Activated T-cell treated with anti-CD3 and anti-CD28 coated beads, Interleukin-2, amount 50 U/mL, for 72 hours (primary cell): ENCODE measurements at regions not wholly inside any gene's neighbourhood (a gene's known extent, or its start where the extent isn't known, plus 50 kb on each side); places are given as distances from the start of the nearest gene placed in this dataset.

ENCODE experiments used
- ATAC-seq, 2 donors: fragments of 150-1000 bp; cut with Tn5 transposase; replicated peaks in 1 of 2; 2 replicates each; pipeline ENCODE4 v1.10.0; 2021; ENCODE audit warnings: moderate library complexity in 2 of 2, mild to moderate bottlenecking in 1 of 2
- DNase-seq, 2 donors: peaks; one replicate each; pipeline ENCODE4 v3.0.0; 2021 to 2022; ENCODE audit warnings: mixed read lengths in 1 of 2
- H3K27ac Mint-ChIP-seq: one replicate; pipeline ENCODE4 v1.8.0; 2022; ENCODE audit warnings: mild to moderate bottlenecking, moderate library complexity, mixed read lengths
- H3K27me3 Mint-ChIP-seq: one replicate; pipeline ENCODE4 v1.8.0; 2022; ENCODE audit warnings: low read depth, mixed read lengths
- H3K36me3 Mint-ChIP-seq, 2 donors: one replicate each; pipeline ENCODE4 v1.8.0; 2022; ENCODE audit warnings: mixed read lengths in 2 of 2, mild to moderate bottlenecking in 1 of 2; ENCODE audit not compliant: insufficient read depth in 2 of 2
- H3K4me1 Mint-ChIP-seq: one replicate; pipeline ENCODE4 v1.8.0; 2022; ENCODE audit warnings: low read depth, mixed read lengths
- H3K4me3 Mint-ChIP-seq, 2 donors: one replicate each; pipeline ENCODE4 v1.8.0; 2022; ENCODE audit warnings: mild to moderate bottlenecking in 2 of 2, mixed read lengths in 2 of 2, moderate library complexity in 2 of 2
- H3K9me3 Mint-ChIP-seq, 2 donors: one replicate each; pipeline ENCODE4 v1.8.0; 2022; ENCODE audit warnings: mixed read lengths in 2 of 2

- H3K36me3 Mint-ChIP-seq: peaks cover 0 to 6% of the 10 kb centered on the region in 2 donors
- ATAC-seq: no peak
- no peak overlapping the region for H3K4me3 Mint-ChIP-seq
Measured at GRCh38 chr14:66036547-66036946, 449.6 kb upstream of the CCDC196 start.

GRCh38 chr14:66037361-66037760, 448.8 kb upstream of the CCDC196 start:
- H3K36me3 Mint-ChIP-seq: peaks cover 0 to 2% of the 10 kb centered on the region in 2 donors
- ATAC-seq (no peak), DNase-seq (no peak)
- no peaks in the 10 kb centered on the region for H3K4me1 Mint-ChIP-seq
- H3K4me3 Mint-ChIP-seq: no peak overlapping the region
- no peak overlapping the region for H3K27ac Mint-ChIP-seq
- H3K9me3 Mint-ChIP-seq: peaks cover 3 to 5% of the 10 kb centered on the region in 2 donors
- H3K27me3 Mint-ChIP-seq: peaks cover 11% of the 10 kb centered on the region

More at GRCh38 chr14:66036547-66036946, 449.6 kb upstream of the CCDC196 start:
- no peaks in the 10 kb centered on the region for H3K4me1 Mint-ChIP-seq
- peaks cover 3 to 5% of the 10 kb centered on the region in 2 donors for H3K9me3 Mint-ChIP-seq
- H3K27me3 Mint-ChIP-seq: peaks cover 11% of the 10 kb centered on the region
- no peak overlapping the region for H3K27ac Mint-ChIP-seq
- DNase-seq: no peak

- Mint-ChIP-seq H3K4me3 (no peak overlapping the region), H3K27ac (no peak overlapping the region), H3K36me3 (no peaks in the 10 kb centered on the region), H3K9me3 (peaks cover 0 to 5% of the 10 kb centered on the region in 2 donors), H3K27me3 (peaks cover 11% of the 10 kb centered on the region), H3K4me1 (no peaks in the 10 kb centered on the region)
- ATAC-seq: no peak
- DNase-seq: no peak
Measured at GRCh38 chr14:66038212-66038611, 448.0 kb upstream of the CCDC196 start.

GRCh38 chr14:66038618-66039017, 447.6 kb upstream of the CCDC196 start:
- Mint-ChIP-seq H3K9me3 (peaks cover 0 to 5% of the 10 kb centered on the region in 2 donors), H3K4me3 (no peak overlapping the region), H3K4me1 (no peaks in the 10 kb centered on the region), H3K27me3 (peaks cover 11% of the 10 kb centered on the region), H3K36me3 (no peaks in the 10 kb centered on the region), H3K27ac (no peak overlapping the region)
- no peak for ATAC-seq
- DNase-seq: no peak

GRCh38 chr14:66039495-66039894, 446.7 kb upstream of the CCDC196 start:
- no peak for ATAC-seq
- no peaks in the 10 kb centered on the region for H3K4me1 Mint-ChIP-seq
- no peak for DNase-seq
- H3K27me3 Mint-ChIP-seq: peaks cover 11% of the 10 kb centered on the region
- no peaks in the 10 kb centered on the region for H3K36me3 Mint-ChIP-seq
- H3K27ac Mint-ChIP-seq: no peak overlapping the region
- no peak overlapping the region for H3K4me3 Mint-ChIP-seq
- H3K9me3 Mint-ChIP-seq: no peaks in the 10 kb centered on the region

GRCh38 chr14:66041582-66041981, 444.6 kb upstream of the CCDC196 start:
- Mint-ChIP-seq H3K27me3 (peaks cover 6% of the 10 kb centered on the region), H3K36me3 (no peaks in the 10 kb centered on the region), H3K4me1 (no peaks in the 10 kb centered on the region), H3K9me3 (no peaks in the 10 kb centered on the region), H3K4me3 (no peak overlapping the region), H3K27ac (no peak overlapping the region)
- ATAC-seq (no peak), DNase-seq (no peak)

GRCh38 chr14:66043921-66044320, 442.2 kb upstream of the CCDC196 start:
- H3K4me3 Mint-ChIP-seq: no peak overlapping the region
- H3K27ac Mint-ChIP-seq: no peak overlapping the region
- ATAC-seq (no peak), DNase-seq (no peak)
- H3K27me3 Mint-ChIP-seq: peaks cover 6% of the 10 kb centered on the region
- no peaks in the 10 kb centered on the region for H3K36me3 Mint-ChIP-seq
- H3K4me1 Mint-ChIP-seq: no peaks in the 10 kb centered on the region
- no peaks in the 10 kb centered on the region for H3K9me3 Mint-ChIP-seq

GRCh38 chr14:66045572-66046021, 440.6 kb upstream of the CCDC196 start:
- Mint-ChIP-seq H3K36me3 (no peaks in the 10 kb centered on the region), H3K9me3 (peaks cover 0 to 2% of the 10 kb centered on the region in 2 donors), H3K4me3 (no peak overlapping the region), H3K4me1 (no peaks in the 10 kb centered on the region), H3K27ac (no peak overlapping the region), H3K27me3 (peaks cover under 1% of the 10 kb centered on the region)
- DNase-seq: no peak
- no peak for ATAC-seq

GRCh38 chr14:66046035-66046434, 440.1 kb upstream of the CCDC196 start:
- Mint-ChIP-seq H3K27ac (no peak overlapping the region), H3K36me3 (no peaks in the 10 kb centered on the region)

GRCh38 chr14:66046591-66046990, 439.6 kb upstream of the CCDC196 start:
- no peak overlapping the region for H3K4me3 Mint-ChIP-seq
- no peaks in the 10 kb centered on the region for H3K36me3 Mint-ChIP-seq
- H3K9me3 Mint-ChIP-seq: peaks cover 0 to 2% of the 10 kb centered on the region in 2 donors
- DNase-seq (no peak), ATAC-seq (no peak)
- H3K27me3 Mint-ChIP-seq: no peaks in the 10 kb centered on the region
- no peaks in the 10 kb centered on the region for H3K4me1 Mint-ChIP-seq
- H3K27ac Mint-ChIP-seq: no peak overlapping the region

More at GRCh38 chr14:66046035-66046434, 440.1 kb upstream of the CCDC196 start:
- H3K4me3 Mint-ChIP-seq: no peak overlapping the region
- H3K9me3 Mint-ChIP-seq: peaks cover 0 to 2% of the 10 kb centered on the region in 2 donors
- H3K4me1 Mint-ChIP-seq: no peaks in the 10 kb centered on the region
- no peak for ATAC-seq
- no peaks in the 10 kb centered on the region for H3K27me3 Mint-ChIP-seq
- DNase-seq: no peak

GRCh38 chr14:66056268-66056907, 429.8 kb upstream of the CCDC196 start:
- DNase-seq (no peak), ATAC-seq (no peak)
- peaks cover 0 to 4% of the 10 kb centered on the region in 2 donors for H3K9me3 Mint-ChIP-seq
- peaks cover 10% of the 10 kb centered on the region for H3K4me1 Mint-ChIP-seq
- H3K36me3 Mint-ChIP-seq: peaks cover 3 to 7% of the 10 kb centered on the region in 2 donors
- no peaks in the 10 kb centered on the region for H3K27me3 Mint-ChIP-seq
- no peak overlapping the region for H3K27ac Mint-ChIP-seq
- no peak overlapping the region for H3K4me3 Mint-ChIP-seq

- no peak for ATAC-seq
- Mint-ChIP-seq H3K4me1 (peaks cover 10% of the 10 kb centered on the region), H3K4me3 (no peak overlapping the region), H3K9me3 (peaks cover 0 to 4% of the 10 kb centered on the region in 2 donors), H3K36me3 (peaks cover 3 to 7% of the 10 kb centered on the region in 2 donors), H3K27me3 (no peaks in the 10 kb centered on the region), H3K27ac (no peak overlapping the region)
- DNase-seq: no peak
Measured at GRCh38 chr14:66056926-66057552, 429.1 kb upstream of the CCDC196 start.

- ATAC-seq (no peak), DNase-seq (no peak)
- no peak overlapping the region for H3K4me3 Mint-ChIP-seq
- H3K4me1 Mint-ChIP-seq: no peaks in the 10 kb centered on the region
- H3K27ac Mint-ChIP-seq: no peak overlapping the region
- H3K36me3 Mint-ChIP-seq: no peaks in the 10 kb centered on the region
- H3K27me3 Mint-ChIP-seq: peaks cover 7% of the 10 kb centered on the region
- no peaks in the 10 kb centered on the region for H3K9me3 Mint-ChIP-seq
Measured at GRCh38 chr14:66065188-66065587, 421.0 kb upstream of the CCDC196 start.
